ENCODE measurements at regions not wholly inside any gene's neighbourhood (a gene's known extent, or its start where the extent isn't known, plus 50 kb on each side); places are given as distances from the start of the nearest gene placed in this dataset.

- Histone ChIP-seq H3K9me3 (peaks cover 0 to 17% (median 9%) of the 10 kb centered on the region in 4 donors), H3K27ac (no peak overlapping the region), H3K4me3 (no peak overlapping the region), H3K4me1 (no peaks in the 10 kb centered on the region), H3K36me3 (no peaks in the 10 kb centered on the region), H3K27me3 (no peaks in the 10 kb centered on the region)
- no peak for TF ChIP-seq POLR2A (IDR thresholded peaks at IDR 0.05)
- no peak for TF ChIP-seq CTCF (IDR thresholded peaks at IDR 0.05)
- TF ChIP-seq POLR2AphosphoS5 (IDR thresholded peaks at IDR 0.05): no peak
- TF ChIP-seq EP300 (IDR thresholded peaks at IDR 0.05): no peak
- no peak for DNase-seq
- intact Hi-C loops (cut with DNase I; ENCODE audit: low total_unique reads): no loop called here
These were observed 114.4 kb upstream of the NTF3 start for GRCh38 chr12:5317556-5317955.

DNA sequence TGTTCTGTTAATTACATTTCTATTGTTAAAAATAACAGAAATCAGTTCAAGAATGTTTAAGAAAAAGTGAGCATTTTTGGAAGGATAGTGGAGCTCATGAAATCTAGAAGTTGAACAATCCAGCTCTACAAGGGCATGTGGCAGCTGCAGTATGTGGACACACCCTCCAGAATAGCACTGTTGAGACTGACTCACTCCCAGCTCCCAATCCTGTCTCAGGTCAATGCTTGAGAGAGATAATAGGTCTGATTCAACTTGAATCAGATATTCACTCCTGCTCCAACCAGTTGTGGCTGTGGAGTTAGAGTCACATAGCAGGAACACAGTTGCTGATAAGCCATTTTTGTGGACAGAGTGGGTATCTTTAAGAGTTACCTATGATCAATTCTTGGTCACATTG lies 113.0 kb upstream of the NTF3 start:
- intact Hi-C loops (cut with DNase I; ENCODE audit: low total_unique reads): no loop called here
- Histone ChIP-seq H3K27ac (no peak overlapping the region), H3K36me3 (no peaks in the 10 kb centered on the region), H3K9me3 (peaks cover 0 to 14% (median 9%) of the 10 kb centered on the region in 4 donors), H3K4me1 (no peaks in the 10 kb centered on the region), H3K27me3 (no peaks in the 10 kb centered on the region), H3K4me3 (no peak overlapping the region)
- TF ChIP-seq POLR2A (IDR thresholded peaks at IDR 0.05) (no peak), CTCF (IDR thresholded peaks at IDR 0.05) (no peak), EP300 (IDR thresholded peaks at IDR 0.05) (no peak), POLR2AphosphoS5 (IDR thresholded peaks at IDR 0.05) (no peak)
- peak in 1 of 2 donors; percentile 64 for DNase-seq

DNA sequence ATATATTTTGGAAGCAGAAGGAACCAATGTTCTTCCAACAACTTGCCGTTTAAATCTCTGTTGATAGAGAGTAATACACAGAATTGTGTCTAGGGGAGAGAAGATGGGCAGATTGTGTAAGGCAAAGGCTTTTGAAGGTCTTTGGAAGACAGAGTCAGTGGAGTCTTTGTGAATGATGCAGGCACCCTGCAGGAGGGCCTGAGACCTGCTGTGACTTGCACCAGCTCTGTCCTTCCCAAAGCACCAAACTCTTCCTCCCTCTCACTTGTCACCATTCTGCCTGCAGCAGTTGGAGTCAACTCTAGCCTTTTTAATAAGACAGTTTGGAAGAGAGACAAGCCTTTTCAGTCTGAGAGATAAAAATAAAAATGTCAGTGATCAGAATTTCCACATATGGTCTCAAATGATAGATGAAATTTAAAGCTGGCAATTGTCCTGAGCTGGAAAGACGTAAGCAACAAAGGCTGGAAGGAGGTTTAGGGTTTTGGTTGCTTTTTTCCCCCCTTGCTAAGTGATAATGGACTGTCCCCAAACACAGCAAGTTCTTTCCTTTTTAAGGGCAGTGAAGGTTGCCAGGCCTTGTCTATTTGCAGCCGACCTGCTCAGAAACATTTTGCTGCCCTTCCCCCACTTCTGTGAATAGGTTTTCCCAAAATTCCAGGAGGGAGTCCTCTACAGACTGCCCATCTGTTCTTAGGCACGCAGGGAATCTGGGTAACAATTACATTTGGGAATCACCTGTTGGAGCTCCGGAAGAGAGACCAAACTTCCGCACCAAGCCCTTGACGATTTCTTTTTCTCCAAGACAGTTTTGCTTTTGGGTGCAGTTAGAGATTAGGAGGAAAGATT lies 103.0 kb upstream of the NTF3 start:
- intact Hi-C loops (cut with DNase I; ENCODE audit: low total_unique reads): no loop called here
- TF ChIP-seq POLR2A (IDR thresholded peaks at IDR 0.05) (no peak), POLR2AphosphoS5 (IDR thresholded peaks at IDR 0.05) (no peak), EP300 (IDR thresholded peaks at IDR 0.05) (no peak), CTCF (IDR thresholded peaks at IDR 0.05) (no peak)
- peaks cover 0 to 8% (median 0%) of the 10 kb centered on the region in 4 donors for H3K9me3 ChIP-seq
- no peak overlapping the region for H3K27ac ChIP-seq
- H3K27me3 ChIP-seq: no peaks in the 10 kb centered on the region
- H3K4me3 ChIP-seq: no peak overlapping the region
- DNase-seq: peak in 1 of 2 donors; percentile 43
- H3K4me1 ChIP-seq: no peaks in the 10 kb centered on the region
- H3K36me3 ChIP-seq: no peaks in the 10 kb centered on the region
- 63 to 78% (median 73%) methylated on average over 7 of the region's 7 CpGs for WGBS, 5 donors

GRCh38 chr12:5332551-5332950 lies 99.4 kb upstream of the NTF3 start:
- Histone ChIP-seq H3K36me3 (no peaks in the 10 kb centered on the region), H3K9me3 (no peaks in the 10 kb centered on the region), H3K4me1 (no peaks in the 10 kb centered on the region), H3K4me3 (no peak overlapping the region), H3K27me3 (no peaks in the 10 kb centered on the region), H3K27ac (no peak overlapping the region)
- no peak for DNase-seq
- intact Hi-C loops (cut with DNase I; ENCODE audit: low total_unique reads): no loop called here
- TF ChIP-seq POLR2AphosphoS5 (IDR thresholded peaks at IDR 0.05): no peak
- 66 to 74% (median 69%) methylated on average over 3 of the region's 3 CpGs for WGBS, 5 donors

GRCh38 chr12:5333096-5333495 lies 98.8 kb upstream of the NTF3 start:
- 60 to 98% (median 76%) methylated on average over 7 of the region's 7 CpGs for WGBS, 5 donors
- TF ChIP-seq EP300 (IDR thresholded peaks at IDR 0.05): no peak
- no peak for TF ChIP-seq POLR2AphosphoS5 (IDR thresholded peaks at IDR 0.05)
- TF ChIP-seq CTCF (IDR thresholded peaks at IDR 0.05): no peak
- TF ChIP-seq POLR2A (IDR thresholded peaks at IDR 0.05): no peak
- Histone ChIP-seq H3K27me3 (no peaks in the 10 kb centered on the region), H3K9me3 (no peaks in the 10 kb centered on the region), H3K4me3 (no peak overlapping the region), H3K27ac (no peak overlapping the region), H3K36me3 (no peaks in the 10 kb centered on the region), H3K4me1 (no peaks in the 10 kb centered on the region)
- DNase-seq: no peak
- intact Hi-C loops (cut with DNase I; ENCODE audit: low total_unique reads): no loop called here

All from stomach (tissue), 8 donors.